HG03039 (cell line): ENCODE measurements at regions not wholly inside any gene's neighbourhood (a gene's known extent, or its start where the extent isn't known, plus 50 kb on each side); places are given as distances from the start of the nearest gene placed in this dataset.

Source experiments
- ATAC-seq: cut with Tn5 transposase; IDR thresholded peaks from one replicate; pipeline ENCODE4 v1.9.1; 2021; ENCODE audit warnings: mild to moderate bottlenecking, moderate library complexity; ENCODE audit not compliant: unreplicated experiment

- ATAC-seq: no peak
Measured at GRCh38 chr4:43766648-43767047, 682.0 kb downstream of the KCTD8 start.

GRCh38 chr4:43776371-43776770 is 672.2 kb downstream of the KCTD8 start:
- no peak for ATAC-seq

- ATAC-seq: peak; percentile 67
Measured at GRCh38 chr4:43778187-43778915, 670.3 kb downstream of the KCTD8 start.

- no peak for ATAC-seq
Measured at GRCh38 chr4:43781125-43781524, 667.5 kb downstream of the KCTD8 start.

- no peak for ATAC-seq
Measured at GRCh38 chr4:43782391-43782790, 666.2 kb downstream of the KCTD8 start.

GRCh38 chr4:43816116-43816515 is 632.5 kb downstream of the KCTD8 start:
- no peak for ATAC-seq

- ATAC-seq: no peak
Measured at GRCh38 chr4:43822621-43823020, 626.0 kb downstream of the KCTD8 start.

GRCh38 chr4:43835869-43836268 is 612.7 kb downstream of the KCTD8 start:
- ATAC-seq: no peak

- ATAC-seq: no peak
Measured at GRCh38 chr4:43837171-43837570, 611.4 kb downstream of the KCTD8 start.

- no peak for ATAC-seq
Measured at GRCh38 chr4:43837604-43838003, 611.0 kb downstream of the KCTD8 start.

- ATAC-seq: no peak
Measured at GRCh38 chr4:43842594-43842993, 606.0 kb downstream of the KCTD8 start.

- ATAC-seq: no peak
Measured at GRCh38 chr4:43843501-43843900, 605.1 kb downstream of the KCTD8 start.

- no peak for ATAC-seq
Measured at GRCh38 chr4:43846111-43846587, 602.5 kb downstream of the KCTD8 start.

GRCh38 chr4:43853565-43854264 is 594.9 kb downstream of the KCTD8 start:
- no peak for ATAC-seq

GRCh38 chr4:43855283-43855682 is 593.3 kb downstream of the KCTD8 start:
- no peak for ATAC-seq

GRCh38 chr4:43864616-43865146 is 583.9 kb downstream of the KCTD8 start:
- no peak for ATAC-seq

GRCh38 chr4:43867908-43868307 is 580.7 kb downstream of the KCTD8 start:
- no peak for ATAC-seq

- no peak for ATAC-seq
Measured at GRCh38 chr4:43875655-43876054, 573.0 kb downstream of the KCTD8 start.

GRCh38 chr4:43882470-43882869 is 566.1 kb downstream of the KCTD8 start:
- ATAC-seq: no peak

- no peak for ATAC-seq
Measured at GRCh38 chr4:43886196-43886595, 562.4 kb downstream of the KCTD8 start.

GRCh38 chr4:43898836-43899235 is 549.8 kb downstream of the KCTD8 start:
- no peak for ATAC-seq

GRCh38 chr4:43903456-43903855 is 545.2 kb downstream of the KCTD8 start:
- ATAC-seq: no peak
